Brain microvascular endothelial cell (primary cell): ENCODE measurements at regions not wholly inside any gene's neighbourhood (a gene's known extent, or its start where the extent isn't known, plus 50 kb on each side); places are given as distances from the start of the nearest gene placed in this dataset.

Source experiments
- DNase-seq: peaks from one replicate; pipeline ENCODE4 v3.0.0-alpha.2; 2020
- H3K27ac ChIP-seq: fragments of 250-450 bp; sonication (Bioruptor Pico); 2 replicates; pipeline ENCODE4 v1.5.1; 2020; ENCODE audit warnings: mild to moderate bottlenecking, moderate library complexity
- H3K27me3 ChIP-seq: fragments of 250-450 bp; sonication (Bioruptor Pico); replicated peaks from 2 replicates; pipeline ENCODE4 v1.5.1; 2020; ENCODE audit warnings: mild to moderate bottlenecking
- H3K36me3 ChIP-seq: fragments of 250-450 bp; sonication (Bioruptor Pico); replicated peaks from 2 replicates; pipeline ENCODE4 v1.5.1; 2020; ENCODE audit warnings: mild to moderate bottlenecking
- H3K4me3 ChIP-seq: 2 replicates; pipeline ENCODE4 v1.5.1; 2011; ENCODE audit warnings: low read depth, mild to moderate bottlenecking, control low read depth, low read length, moderate library complexity
- in situ Hi-C: cut with HindIII; loops from 2 replicates; pipeline ENCODE4 v1.10.0; 2017; ENCODE audit warnings: low sequenced_read_pairs, low pct_ligation_motif_present
- TF ChIP-seq, protein P1 (sequence below): IDR thresholded peaks from 2 replicates; pipeline ENCODE4 v1.5.1; 2011; ENCODE audit warnings: low read depth, mild to moderate bottlenecking, moderate library complexity, low read length, control low read depth, inconsistent platforms; ENCODE audit errors: missing control alignments

- no peak for DNase-seq
- no peak overlapping the region for H3K27ac ChIP-seq
- H3K36me3 ChIP-seq: no peaks in the 10 kb centered on the region
- TF ChIP-seq, protein P1, sequence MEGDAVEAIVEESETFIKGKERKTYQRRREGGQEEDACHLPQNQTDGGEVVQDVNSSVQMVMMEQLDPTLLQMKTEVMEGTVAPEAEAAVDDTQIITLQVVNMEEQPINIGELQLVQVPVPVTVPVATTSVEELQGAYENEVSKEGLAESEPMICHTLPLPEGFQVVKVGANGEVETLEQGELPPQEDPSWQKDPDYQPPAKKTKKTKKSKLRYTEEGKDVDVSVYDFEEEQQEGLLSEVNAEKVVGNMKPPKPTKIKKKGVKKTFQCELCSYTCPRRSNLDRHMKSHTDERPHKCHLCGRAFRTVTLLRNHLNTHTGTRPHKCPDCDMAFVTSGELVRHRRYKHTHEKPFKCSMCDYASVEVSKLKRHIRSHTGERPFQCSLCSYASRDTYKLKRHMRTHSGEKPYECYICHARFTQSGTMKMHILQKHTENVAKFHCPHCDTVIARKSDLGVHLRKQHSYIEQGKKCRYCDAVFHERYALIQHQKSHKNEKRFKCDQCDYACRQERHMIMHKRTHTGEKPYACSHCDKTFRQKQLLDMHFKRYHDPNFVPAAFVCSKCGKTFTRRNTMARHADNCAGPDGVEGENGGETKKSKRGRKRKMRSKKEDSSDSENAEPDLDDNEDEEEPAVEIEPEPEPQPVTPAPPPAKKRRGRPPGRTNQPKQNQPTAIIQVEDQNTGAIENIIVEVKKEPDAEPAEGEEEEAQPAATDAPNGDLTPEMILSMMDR: no peak
- H3K4me3 ChIP-seq: no peak overlapping the region
- in situ Hi-C loops: no loop called here
- no peaks in the 10 kb centered on the region for H3K27me3 ChIP-seq
Measured at GRCh38 chr15:26374806-26375205, 398.1 kb downstream of the GABRB3 start.

DNA sequence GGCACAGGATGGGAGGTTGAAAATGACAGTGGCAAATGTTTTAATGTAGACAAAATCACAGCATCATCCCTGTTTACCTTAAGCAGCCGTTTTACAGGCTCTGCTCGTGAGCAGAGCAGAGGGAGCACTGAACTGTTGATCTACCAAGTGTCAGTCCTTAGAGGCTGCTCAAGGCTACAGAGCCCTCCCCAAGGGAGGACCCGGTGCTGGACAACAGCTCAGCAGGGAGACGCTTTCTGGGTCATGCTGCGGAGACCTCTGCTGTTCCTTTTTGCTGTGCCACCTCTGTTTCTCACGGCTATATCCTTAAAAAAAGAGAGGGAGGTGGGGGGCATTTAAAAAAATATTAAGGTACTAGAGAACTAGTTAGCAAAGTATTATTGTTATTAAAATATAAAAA lies 400.2 kb downstream of the GABRB3 start:
- in situ Hi-C loops: no loop called here
- DNase-seq: no peak
- no peak overlapping the region for H3K27ac ChIP-seq
- no peak overlapping the region for H3K4me3 ChIP-seq
- H3K27me3 ChIP-seq: no peaks in the 10 kb centered on the region
- TF ChIP-seq, protein P1: no peak
- no peaks in the 10 kb centered on the region for H3K36me3 ChIP-seq

GRCh38 chr15:26365077-26365476 lies 407.8 kb downstream of the GABRB3 start:
- in situ Hi-C loops: no loop called here
- Histone ChIP-seq H3K36me3 (no peaks in the 10 kb centered on the region), H3K4me3 (no peak overlapping the region), H3K27me3 (no peaks in the 10 kb centered on the region), H3K27ac (no peak overlapping the region)
- TF ChIP-seq, protein P1: no peak
- no peak for DNase-seq

DNA sequence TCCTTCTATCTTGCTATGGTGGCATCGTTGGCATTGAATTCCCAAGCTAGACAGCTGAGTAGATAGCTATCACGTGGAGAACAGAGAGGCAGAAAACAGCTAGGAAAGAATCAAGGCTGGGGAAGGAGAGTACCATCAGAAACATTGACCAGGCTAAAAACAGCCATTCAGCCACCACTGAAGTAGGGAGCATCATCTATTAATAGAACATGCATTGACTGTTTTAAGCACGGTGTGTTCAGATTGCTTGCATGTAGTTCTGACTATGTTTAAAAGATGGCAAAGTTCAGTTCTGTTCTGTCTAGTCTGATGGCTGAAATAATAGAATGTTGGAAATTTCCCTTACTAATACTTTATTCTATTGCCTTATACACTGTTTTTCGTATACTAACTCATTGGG lies 413.0 kb downstream of the GABRB3 start:
- Histone ChIP-seq H3K4me3 (no peak overlapping the region), H3K27me3 (no peaks in the 10 kb centered on the region)
- in situ Hi-C loops: no loop called here

DNA sequence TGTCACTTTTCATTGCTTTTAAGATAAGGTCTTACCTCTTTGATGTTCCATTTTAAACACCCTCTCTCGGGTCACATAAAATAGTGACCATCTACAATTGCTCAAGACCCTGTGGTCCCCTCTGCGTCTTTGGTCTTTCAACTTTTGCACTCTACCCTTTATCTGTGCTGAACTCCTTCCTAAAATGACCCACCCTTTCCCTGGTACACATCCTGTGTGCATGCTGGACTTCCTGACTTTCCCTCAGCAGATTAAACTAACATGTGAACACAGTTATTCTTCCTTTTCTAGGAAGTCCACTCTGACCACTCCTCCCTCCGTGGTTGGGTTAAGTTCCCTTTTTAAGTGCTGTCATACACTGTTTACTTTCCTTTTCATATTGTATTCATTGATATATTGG lies 414.2 kb downstream of the GABRB3 start:
- no peaks in the 10 kb centered on the region for H3K36me3 ChIP-seq
- no peak overlapping the region for H3K27ac ChIP-seq
- TF ChIP-seq, protein P1: no peak
- in situ Hi-C loops: no loop called here
- no peak for DNase-seq
- no peaks in the 10 kb centered on the region for H3K27me3 ChIP-seq
- H3K4me3 ChIP-seq: no peak overlapping the region

More for the DNA sequence above, 413.0 kb downstream of the GABRB3 start:
- DNase-seq: no peak
- TF ChIP-seq, protein P1: no peak
- no peak overlapping the region for H3K27ac ChIP-seq
- H3K36me3 ChIP-seq: no peaks in the 10 kb centered on the region

GRCh38 chr15:26357653-26358052 lies 415.2 kb downstream of the GABRB3 start:
- no peak overlapping the region for H3K4me3 ChIP-seq
- DNase-seq: no peak
- TF ChIP-seq, protein P1: no peak
- no peak overlapping the region for H3K27ac ChIP-seq
- no peaks in the 10 kb centered on the region for H3K36me3 ChIP-seq
- H3K27me3 ChIP-seq: no peaks in the 10 kb centered on the region
- in situ Hi-C loops: no loop called here
